ENCODE measurements at regions not wholly inside any gene's neighbourhood (a gene's known extent, or its start where the extent isn't known, plus 50 kb on each side); places are given as distances from the start of the nearest gene placed in this dataset.
"Not testable (repeated sequence)": the region's sequence is repeated elsewhere in the genome, so short reads cannot be mapped to it uniquely, and the experiment has no call there.

- DNase-seq (ENCODE audit: extremely low read depth in 1 of 11, low read depth in 9 of 11, low spot score in 4 of 11): not testable (repeated sequence)
Measured at GRCh38 chr9:42365244-42365945, 181.9 kb downstream of the SPATA31A6 start.

DNA sequence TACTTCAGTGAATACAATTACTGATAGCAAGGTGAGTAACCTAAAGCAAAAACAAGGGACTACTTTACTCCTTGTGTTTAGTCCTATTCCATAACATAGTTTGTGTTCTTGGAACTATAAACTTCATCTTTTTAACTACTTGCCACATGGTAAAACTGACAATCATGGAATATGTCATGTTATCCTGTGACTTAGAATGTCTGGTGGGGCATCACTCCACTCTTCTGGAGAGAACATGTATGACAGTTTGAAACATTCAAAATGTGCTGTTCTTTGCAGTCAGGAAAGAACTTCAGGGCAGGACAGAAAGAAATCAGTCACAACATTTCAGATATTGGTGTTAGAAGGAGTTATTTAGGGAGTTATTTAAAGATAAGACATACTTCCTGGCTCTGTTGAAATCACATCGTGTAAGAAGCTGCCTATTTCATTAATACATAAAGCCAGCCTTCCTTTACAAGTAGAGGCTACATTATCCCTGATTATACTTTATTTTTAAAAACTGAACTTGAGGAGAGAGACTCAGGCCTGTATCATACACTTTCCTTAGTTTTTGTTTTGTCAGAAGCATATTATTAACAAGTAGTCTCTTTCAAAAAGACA, 184.9 kb downstream of the SPATA31A6 start:
- DNase-seq (ENCODE audit: extremely low read depth in 1 of 11, low read depth in 9 of 11, low spot score in 4 of 11): not testable (repeated sequence)

- DNase-seq (ENCODE audit: extremely low read depth in 1 of 11, low read depth in 9 of 11, low spot score in 4 of 11): not testable (repeated sequence)
Measured at GRCh38 chr9:42370172-42370571, 186.7 kb downstream of the SPATA31A6 start.

- DNase-seq (ENCODE audit: extremely low read depth in 1 of 11, low read depth in 9 of 11, low spot score in 4 of 11): not testable (repeated sequence)
Measured at GRCh38 chr9:42371417-42371816, 188.0 kb downstream of the SPATA31A6 start.

GRCh38 chr9:42377530-42378417, 194.3 kb downstream of the SPATA31A6 start:
- DNase-seq (ENCODE audit: extremely low read depth in 1 of 11, low read depth in 9 of 11, low spot score in 4 of 11): not testable (repeated sequence)

DNA sequence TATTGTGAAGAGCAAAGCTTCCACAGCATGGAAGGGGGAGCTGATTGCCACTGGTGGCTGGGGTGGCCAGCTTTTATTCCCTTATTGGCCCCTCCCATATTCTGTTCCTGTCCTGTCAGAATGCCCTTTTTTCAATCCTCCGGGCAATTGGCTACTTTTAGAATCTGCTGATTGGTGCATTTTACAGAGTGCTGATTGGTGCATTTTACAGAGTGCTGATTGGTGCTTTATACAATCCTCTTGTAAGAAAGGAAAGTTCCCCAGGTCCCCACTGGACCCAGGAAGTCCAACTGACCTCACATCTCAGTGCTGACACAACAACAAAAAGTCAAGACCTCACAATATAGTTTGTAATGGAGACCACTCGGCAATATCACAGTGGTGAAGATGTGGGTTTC, 195.0 kb downstream of the SPATA31A6 start:
- DNase-seq (ENCODE audit: extremely low read depth in 1 of 11, low read depth in 9 of 11, low spot score in 4 of 11): no peak

DNA sequence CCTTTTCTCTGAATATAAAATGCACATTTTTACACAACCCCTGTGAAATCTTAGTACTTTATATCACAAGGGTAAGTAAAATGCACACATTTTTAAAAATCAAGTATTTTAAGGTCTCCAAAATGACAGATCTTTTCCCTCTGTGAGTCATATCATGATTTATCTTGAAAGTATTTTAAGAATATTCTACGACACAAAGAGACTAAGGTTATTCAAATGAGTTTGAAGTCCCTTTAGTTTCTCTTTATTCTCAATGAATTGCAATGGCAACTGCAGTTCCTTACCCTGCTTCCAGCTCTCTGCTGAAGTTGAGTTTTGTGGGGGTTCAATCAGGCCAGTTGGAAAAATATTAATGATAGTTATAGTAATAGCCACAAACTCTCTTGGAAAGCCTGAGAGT, 196.1 kb downstream of the SPATA31A6 start:
- not testable (repeated sequence) for DNase-seq (ENCODE audit: extremely low read depth in 1 of 11, low read depth in 9 of 11, low spot score in 4 of 11)

DNA sequence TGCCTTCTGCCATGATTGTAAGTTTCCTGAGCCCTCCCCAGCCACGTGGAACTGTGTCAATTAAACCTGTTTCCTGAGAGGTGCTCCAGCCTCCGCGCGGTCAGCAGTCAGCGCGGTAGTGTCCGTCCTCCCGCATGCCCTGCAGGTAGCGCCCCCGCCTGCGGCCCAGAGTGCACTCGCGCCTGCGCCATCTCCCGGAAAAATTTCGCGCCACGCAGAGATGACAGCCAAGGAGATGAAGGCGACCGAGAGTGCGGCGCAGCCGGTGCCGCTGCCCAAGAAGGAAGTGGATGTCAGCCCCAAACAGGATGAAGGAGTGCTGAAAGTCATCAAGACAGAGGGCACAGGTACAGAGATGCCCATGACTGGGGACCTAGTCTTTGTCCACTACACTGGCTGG, 201.1 kb downstream of the SPATA31A6 start:
- DNase-seq (ENCODE audit: extremely low read depth in 1 of 11, low read depth in 9 of 11, low spot score in 4 of 11): not testable (repeated sequence)

DNA sequence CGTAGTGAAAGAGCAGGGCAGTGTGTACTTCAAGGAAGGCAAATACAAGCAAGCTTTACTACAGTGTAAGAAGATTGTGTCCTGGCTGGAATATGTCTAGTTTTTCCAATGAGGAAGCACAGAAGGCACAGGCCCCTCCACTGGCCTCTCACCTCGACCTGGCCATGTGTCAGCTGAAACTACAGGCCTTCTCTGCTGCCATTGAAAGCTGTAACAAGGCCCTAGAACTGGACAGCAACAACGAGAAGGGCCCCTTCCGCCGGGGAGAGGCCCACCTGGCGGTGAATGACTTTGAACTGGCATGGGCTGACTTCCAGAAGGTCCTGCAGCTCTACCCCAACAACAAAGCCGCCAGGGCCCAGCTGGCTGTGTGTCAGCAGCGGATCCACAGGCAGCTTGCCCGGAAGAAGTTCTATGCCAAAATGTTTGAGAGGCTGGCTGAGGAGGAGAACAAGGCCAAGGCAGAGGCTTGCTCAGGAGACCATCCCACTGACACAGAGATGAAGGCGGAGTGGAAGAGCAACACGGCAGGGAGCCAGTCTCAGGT, 202.2 kb downstream of the SPATA31A6 start:
- DNase-seq (ENCODE audit: extremely low read depth in 1 of 11, low read depth in 9 of 11, low spot score in 4 of 11): not testable (repeated sequence)

- DNase-seq (ENCODE audit: extremely low read depth in 1 of 11, low read depth in 9 of 11, low spot score in 4 of 11): no peak
Measured at GRCh38 chr9:42386477-42386876, 203.0 kb downstream of the SPATA31A6 start.

DNA sequence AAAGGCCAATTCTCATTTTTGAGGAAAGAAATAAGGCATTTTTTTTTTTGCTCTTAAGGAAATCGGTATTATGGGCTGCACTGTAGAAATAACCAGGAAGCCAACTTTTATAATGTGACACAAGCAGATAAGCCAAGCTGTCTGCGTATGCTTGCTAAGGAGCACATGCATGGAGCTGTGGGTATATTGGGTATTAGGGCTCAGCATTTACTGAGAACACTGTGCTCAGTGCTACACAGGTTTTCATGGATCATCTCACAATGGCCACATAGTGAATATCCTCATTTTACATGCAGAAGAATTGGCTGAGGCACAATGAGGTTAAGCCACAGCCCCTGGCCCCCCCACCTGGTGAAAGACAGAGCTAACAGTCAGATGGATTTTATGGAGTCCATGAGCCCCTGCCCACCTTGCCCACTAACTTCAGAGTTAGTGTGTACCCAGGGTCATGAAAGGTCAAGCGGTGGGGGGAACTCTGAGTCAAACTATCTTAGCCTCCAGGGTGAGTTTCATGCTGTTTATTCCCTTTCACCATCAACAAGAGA, 204.8 kb downstream of the SPATA31A6 start:
- DNase-seq (ENCODE audit: extremely low read depth in 1 of 11, low read depth in 9 of 11, low spot score in 4 of 11): no peak

GRCh38 chr9:42388846-42389245, 205.4 kb downstream of the SPATA31A6 start:
- DNase-seq (ENCODE audit: extremely low read depth in 1 of 11, low read depth in 9 of 11, low spot score in 4 of 11): no peak

GRCh38 chr9:42392773-42393455, 209.5 kb downstream of the SPATA31A6 start:
- DNase-seq (ENCODE audit: extremely low read depth in 1 of 11, low read depth in 9 of 11, low spot score in 4 of 11): not testable (repeated sequence)

DNA sequence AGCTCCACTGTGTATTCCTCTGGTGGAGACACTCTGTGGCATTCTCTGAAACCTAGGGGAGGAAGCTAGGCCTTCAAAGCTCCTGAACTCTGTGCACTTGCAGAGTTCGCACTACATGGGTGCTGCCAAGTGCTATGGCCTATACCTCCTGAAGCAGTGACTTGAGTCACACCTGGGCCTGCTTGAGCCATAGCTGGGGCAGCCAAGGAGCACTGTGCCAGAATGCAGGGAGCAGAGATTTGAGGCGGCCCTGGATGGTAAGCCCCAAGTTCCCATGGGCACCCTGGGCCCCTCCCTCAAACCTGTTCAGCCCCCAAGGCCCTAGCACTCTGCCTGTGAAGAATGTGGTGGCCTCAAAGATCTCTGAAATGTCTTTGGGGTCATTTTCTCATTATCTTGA, 212.9 kb downstream of the SPATA31A6 start:
- DNase-seq (ENCODE audit: extremely low read depth in 1 of 11, low read depth in 9 of 11, low spot score in 4 of 11): no peak

DNA sequence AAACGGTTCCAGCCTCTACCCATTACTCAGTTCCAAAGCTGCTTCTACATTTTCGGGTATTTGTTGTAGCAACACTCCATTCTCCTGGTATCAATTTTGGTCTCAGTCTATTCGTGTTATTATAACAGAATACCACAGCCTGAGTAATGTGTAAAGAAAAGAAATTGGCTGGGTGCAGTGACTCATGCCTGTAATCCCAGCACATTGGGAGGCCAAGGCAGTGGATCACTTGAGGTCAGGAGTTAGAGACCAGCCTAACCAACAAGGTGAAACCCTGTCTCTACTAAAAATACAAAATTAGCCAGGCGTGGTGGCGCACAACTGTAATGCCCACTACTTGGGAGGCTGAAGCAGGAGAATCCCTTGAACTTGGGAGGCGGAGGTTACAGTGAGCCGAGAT, 213.9 kb downstream of the SPATA31A6 start:
- DNase-seq (ENCODE audit: extremely low read depth in 1 of 11, low read depth in 9 of 11, low spot score in 4 of 11): not testable (repeated sequence)

DNA sequence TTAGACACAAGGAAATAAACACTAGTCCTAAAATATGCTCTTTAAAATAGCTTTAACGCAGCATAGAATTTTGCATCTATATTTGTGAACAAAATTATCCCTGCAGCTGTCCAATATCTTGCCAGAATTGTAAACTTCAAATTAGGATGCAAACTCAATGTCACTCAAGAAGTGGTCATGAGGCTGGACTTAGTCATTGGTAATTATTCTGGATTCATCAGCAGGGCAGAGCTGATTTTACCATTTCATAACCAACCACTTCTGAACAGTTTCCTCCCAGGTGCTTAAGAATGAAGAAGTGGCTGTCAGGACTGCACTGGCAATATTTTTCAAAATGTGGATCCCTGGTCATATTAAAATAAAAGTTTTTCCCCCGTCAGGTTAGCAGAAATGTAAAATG, 219.5 kb downstream of the SPATA31A6 start:
- not testable (repeated sequence) for DNase-seq (ENCODE audit: extremely low read depth in 1 of 11, low read depth in 9 of 11, low spot score in 4 of 11)

DNA sequence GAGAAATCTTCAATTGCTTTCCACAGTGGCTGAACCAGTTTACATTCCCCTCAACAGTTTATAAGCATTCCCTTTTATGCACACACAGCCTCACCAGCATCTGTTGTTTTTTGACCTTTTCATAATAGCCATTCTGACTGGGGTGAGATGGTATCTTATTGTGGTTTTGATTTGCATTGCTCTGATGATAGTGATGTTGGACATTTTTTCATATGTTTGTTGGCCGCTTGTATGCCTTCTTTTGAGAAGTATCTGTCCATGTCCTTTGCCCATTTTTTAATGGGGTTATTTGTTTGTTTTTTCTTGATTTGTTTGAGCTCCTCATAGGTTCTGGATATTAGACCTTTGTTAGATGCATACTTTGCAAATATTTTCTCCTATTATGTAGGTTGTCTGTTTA, 226.1 kb downstream of the SPATA31A6 start:
- DNase-seq (ENCODE audit: extremely low read depth in 1 of 11, low read depth in 9 of 11, low spot score in 4 of 11): not testable (repeated sequence)

DNA sequence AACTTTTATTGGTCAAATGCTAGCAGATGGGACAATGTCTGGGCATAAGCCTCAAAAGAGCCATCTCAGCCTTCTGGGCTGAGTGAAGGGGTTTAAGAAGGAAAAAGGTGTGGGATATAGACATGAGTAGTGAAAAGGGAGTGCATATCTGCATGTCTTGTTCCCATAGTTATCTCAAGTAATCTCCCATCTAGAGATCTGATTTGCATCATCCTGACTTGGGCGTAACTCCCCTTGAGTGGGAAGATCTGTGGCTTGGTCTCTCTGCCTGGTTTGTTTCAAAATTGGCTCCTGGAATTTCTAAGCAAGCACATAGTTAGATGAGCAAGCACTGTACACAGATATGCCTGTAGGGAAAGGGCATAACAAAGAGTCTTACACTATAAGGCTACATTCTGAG, 228.9 kb downstream of the SPATA31A6 start:
- DNase-seq (ENCODE audit: extremely low read depth in 1 of 11, low read depth in 9 of 11, low spot score in 4 of 11): not testable (repeated sequence)

GRCh38 chr9:42414865-42415264, 231.4 kb downstream of the SPATA31A6 start:
- DNase-seq (ENCODE audit: extremely low read depth in 1 of 11, low read depth in 9 of 11, low spot score in 4 of 11): not testable (repeated sequence)

Data from renal cortex interstitium (tissue), 11 donors.